H9 (cell line): ENCODE measurements at regions not wholly inside any gene's neighbourhood (a gene's known extent, or its start where the extent isn't known, plus 50 kb on each side); places are given as distances from the start of the nearest gene placed in this dataset.

Source experiments
- DNase-seq: peaks from one replicate; pipeline ENCODE4 v3.0.0-alpha.2; 2017
- H2AFZ ChIP-seq: one replicate; pipeline ENCODE4 v1.6.1; 2013; ENCODE audit warnings: mild to moderate bottlenecking, low read length, control low read depth, moderate library complexity
- H2AK5ac ChIP-seq: 2 replicates; pipeline ENCODE4 v1.6.1; 2013; ENCODE audit warnings: low read length, control low read depth, mixed read lengths; ENCODE audit not compliant: insufficient read length
- H2BK120ac ChIP-seq: one replicate; pipeline ENCODE4 v1.6.1; 2013; ENCODE audit warnings: low read depth, mild to moderate bottlenecking, low read length, control low read depth, inconsistent platforms; ENCODE audit not compliant: poor library complexity, severe bottlenecking
- H2BK12ac ChIP-seq: 2 replicates; pipeline ENCODE4 v1.6.1; 2013; ENCODE audit warnings: low read length, control low read depth, mixed read lengths, low read depth; ENCODE audit not compliant: insufficient read length
- H2BK15ac ChIP-seq: 2 replicates; pipeline ENCODE4 v1.6.1; 2013; ENCODE audit warnings: low read depth, low read length, control low read depth
- H2BK20ac ChIP-seq: one replicate; pipeline ENCODE4 v1.6.1; 2013; ENCODE audit warnings: low read depth, mild to moderate bottlenecking, low read length, control low read depth, inconsistent platforms; ENCODE audit not compliant: poor library complexity, severe bottlenecking
- H2BK5ac ChIP-seq: 2 replicates; pipeline ENCODE4 v1.6.1; 2013; ENCODE audit warnings: low read length, control low read depth, mixed read lengths; ENCODE audit not compliant: insufficient read length
- H3K14ac ChIP-seq: 2 replicates; pipeline ENCODE4 v1.6.1; 2013; ENCODE audit warnings: low read length, control low read depth; ENCODE audit not compliant: insufficient read depth
- H3K18ac ChIP-seq: 2 replicates; pipeline ENCODE4 v1.6.1; 2013; ENCODE audit warnings: low read depth, mild to moderate bottlenecking, mixed read lengths, low read length, control low read depth; ENCODE audit not compliant: insufficient read length
- H3K23ac ChIP-seq: 2 replicates; pipeline ENCODE4 v1.6.1; 2013; ENCODE audit warnings: low read length, control low read depth, mixed read lengths, low read depth; ENCODE audit not compliant: insufficient read length
- H3K23me2 ChIP-seq: 2 replicates; pipeline ENCODE4 v1.6.1; 2013; ENCODE audit warnings: low read depth, mild to moderate bottlenecking, mixed read lengths, low read length, control low read depth; ENCODE audit not compliant: insufficient read length, poor library complexity, severe bottlenecking
- H3K27ac ChIP-seq: 2 replicates; pipeline ENCODE4 v1.5.1; 2013; ENCODE audit warnings: low read length, control low read depth, mixed read lengths, low read depth; ENCODE audit not compliant: insufficient read length
- H3K27me3 ChIP-seq: 2 replicates; pipeline ENCODE4 v1.6.1; 2013; ENCODE audit warnings: low read length, control low read depth, inconsistent platforms; ENCODE audit not compliant: insufficient read depth
- H3K4ac ChIP-seq: 2 replicates; pipeline ENCODE4 v1.6.1; 2013; ENCODE audit warnings: low read depth, mild to moderate bottlenecking, control low read depth, inconsistent platforms, low read length, moderate library complexity
- H3K4me1 ChIP-seq: 2 replicates; pipeline ENCODE4 v1.6.1; 2013; ENCODE audit warnings: low read length, control low read depth, inconsistent platforms; ENCODE audit not compliant: insufficient read depth
- H3K4me2 ChIP-seq: 2 replicates; pipeline ENCODE4 v1.6.1; 2013; ENCODE audit warnings: low read length, control low read depth, mixed read lengths; ENCODE audit not compliant: insufficient read length, insufficient read depth
- H3K56ac ChIP-seq: 2 replicates; pipeline ENCODE4 v1.6.1; 2013; ENCODE audit warnings: low read depth, mild to moderate bottlenecking, mixed read lengths, low read length, control low read depth; ENCODE audit not compliant: insufficient read length
- H3K79me1 ChIP-seq: 2 replicates; pipeline ENCODE4 v1.6.1; 2013; ENCODE audit warnings: low read depth, mild to moderate bottlenecking, moderate library complexity, low read length, control low read depth, inconsistent platforms; ENCODE audit not compliant: insufficient read depth, poor library complexity, severe bottlenecking
- H3K79me2 ChIP-seq: 2 replicates; pipeline ENCODE4 v1.6.1; 2013; ENCODE audit warnings: low read length, control low read depth, inconsistent platforms; ENCODE audit not compliant: insufficient read depth
- H3K9ac ChIP-seq: 2 replicates; pipeline ENCODE4 v1.6.1; 2013; ENCODE audit warnings: low read length, control low read depth, mixed read lengths; ENCODE audit not compliant: insufficient read length; ENCODE audit errors: extremely low read depth
- H3K9me3 ChIP-seq: one replicate; pipeline ENCODE4 v1.6.1; 2013; ENCODE audit warnings: low read depth, low read length, inconsistent platforms; ENCODE audit not compliant: control insufficient read depth
- H3T11ph ChIP-seq: one replicate; pipeline ENCODE4 v1.6.1; 2013; ENCODE audit warnings: mild to moderate bottlenecking, low read length, control low read depth, inconsistent platforms
- H4K20me1 ChIP-seq: one replicate; pipeline ENCODE4 v1.6.1; 2013; ENCODE audit not compliant: control insufficient read depth, insufficient read length, insufficient read depth
- H4K5ac ChIP-seq: 2 replicates; pipeline ENCODE4 v1.6.1; 2013; ENCODE audit warnings: low read depth, mild to moderate bottlenecking, mixed read lengths, low read length, control low read depth; ENCODE audit not compliant: insufficient read length
- H4K8ac ChIP-seq: replicated peaks from 2 replicates; pipeline ENCODE4 v1.6.1; 2013; ENCODE audit warnings: low read length, control low read depth, mixed read lengths, low read depth; ENCODE audit not compliant: insufficient read length
- H4K91ac ChIP-seq: 2 replicates; pipeline ENCODE4 v1.6.1; 2013; ENCODE audit warnings: low read depth, mild to moderate bottlenecking, moderate library complexity, mixed read lengths, low read length, control low read depth; ENCODE audit not compliant: insufficient read length
- H3K27ac Mint-ChIP-seq, 3 experiments: 2 replicates in 2 of 3; 3 replicates in 1 of 3; pipeline ENCODE4 v1.8.0; 2020 to 2021; ENCODE audit warnings: mixed read lengths in 3 of 3, mild to moderate bottlenecking in 1 of 3, moderate library complexity in 1 of 3
- H3K27me3 Mint-ChIP-seq: 2 replicates; pipeline ENCODE4 v1.8.0; 2021; ENCODE audit warnings: low read depth, mild to moderate bottlenecking, moderate library complexity, mixed read lengths
- H3K36me3 Mint-ChIP-seq, 3 experiments: 2 replicates in 2 of 3; 3 replicates in 1 of 3; pipeline ENCODE4 v1.8.0; 2020 to 2021; ENCODE audit warnings: low read depth in 3 of 3, mixed read lengths in 3 of 3; ENCODE audit not compliant: insufficient read depth in 1 of 3
- H3K4me1 Mint-ChIP-seq, 2 experiments: 2 replicates each; pipeline ENCODE4 v1.8.0; 2020; ENCODE audit warnings: mixed read lengths in 2 of 2
- H3K4me3 Mint-ChIP-seq, 2 experiments: 2 replicates in 1 of 2; 3 replicates in 1 of 2; pipeline ENCODE4 v1.8.0; 2020 to 2021; ENCODE audit warnings: mild to moderate bottlenecking in 2 of 2, mixed read lengths in 2 of 2, moderate library complexity in 1 of 2
- H3K9me3 Mint-ChIP-seq, 2 experiments: 2 replicates in 1 of 2; 3 replicates in 1 of 2; pipeline ENCODE4 v1.8.0; 2020; ENCODE audit warnings: mild to moderate bottlenecking in 2 of 2, mixed read lengths in 2 of 2, moderate library complexity in 1 of 2
- CTCF ChIP-seq: fragments of 200-600 bp; sonication (generic); conservative IDR thresholded peaks from 3 replicates; pipeline ENCODE4 v1.8.0; 2021; ENCODE audit warnings: antibody characterized with exemption, mild to moderate bottlenecking
- WGBS: extraction: QIAGEN DNeasy Blood & Tissue Kit; methylation state at CpG from one replicate; pipeline ENCODE4 v1.1.7; 2013; ENCODE audit warnings: missing lambda C conversion rate, low lambda C conversion rate, mixed read lengths; ENCODE audit not compliant: insufficient read length; ENCODE audit errors: extremely low coverage; 5-methylcytosine and 5-hydroxymethylcytosine counted together

- 0 out of 4 replicates have a peak, but pooled peaks cover 0 to 4% of the 10 kb centered on the region in 2 experiments for H3K4me1 Mint-ChIP-seq
- no peaks in the 10 kb centered on the region for H3K79me1 ChIP-seq
- no peak overlapping the region for H3K9ac ChIP-seq
- no peaks in the 10 kb centered on the region for H3K27me3 ChIP-seq
- no peak overlapping the region for H3K4me2 ChIP-seq
- no peak overlapping the region for H3T11ph ChIP-seq
- H3K23me2 ChIP-seq = no peaks in the 10 kb centered on the region
- H3K56ac ChIP-seq = no peak overlapping the region
- H3K27me3 Mint-ChIP-seq = peaks cover 2% of the 10 kb centered on the region
- DNase-seq = no peak
- no peaks in the 10 kb centered on the region for H3K4me1 ChIP-seq
- no peak overlapping the region for H2BK5ac ChIP-seq
- no peak overlapping the region for H3K23ac ChIP-seq
- H3K27ac ChIP-seq = no peak overlapping the region
- H4K5ac ChIP-seq = no peak overlapping the region
- no peaks in the 10 kb centered on the region for H3K9me3 ChIP-seq
- H3K4ac ChIP-seq = no peak overlapping the region
- no peak overlapping the region for H3K18ac ChIP-seq
- no peak overlapping the region for H4K91ac ChIP-seq
- no peak overlapping the region for H2AK5ac ChIP-seq
- H2BK15ac ChIP-seq = no peak overlapping the region
- H3K9me3 Mint-ChIP-seq = no peaks in the 10 kb centered on the region; a peak in 1 of 5 replicates
- no peak overlapping the region for H2BK12ac ChIP-seq
- no peak overlapping the region for H3K14ac ChIP-seq
- H4K20me1 ChIP-seq = no peaks in the 10 kb centered on the region
- H2BK20ac ChIP-seq = no peak overlapping the region
- no peak overlapping the region for H3K27ac Mint-ChIP-seq
- H2BK120ac ChIP-seq = no peak overlapping the region
- H3K79me2 ChIP-seq = no peaks in the 10 kb centered on the region
- H2AFZ ChIP-seq = no peak overlapping the region
- TF ChIP-seq CTCF = no peak
- H3K36me3 Mint-ChIP-seq = no peaks in the 10 kb centered on the region
- no peak overlapping the region for H3K4me3 Mint-ChIP-seq
- H4K8ac ChIP-seq = no peak overlapping the region
- no CpG with 5 or more reads among the region's 8 CpGs for WGBS
These were observed 1371.2 kb downstream of the BRD1 start for GRCh38 chr22:48456449-48456848.
